ENCODE measurements at regions not wholly inside any gene's neighbourhood (a gene's known extent, or its start where the extent isn't known, plus 50 kb on each side); places are given as distances from the start of the nearest gene placed in this dataset.
"Not testable (repeated sequence)": the region's sequence is repeated elsewhere in the genome, so short reads cannot be mapped to it uniquely, and the experiment has no call there.

DNA sequence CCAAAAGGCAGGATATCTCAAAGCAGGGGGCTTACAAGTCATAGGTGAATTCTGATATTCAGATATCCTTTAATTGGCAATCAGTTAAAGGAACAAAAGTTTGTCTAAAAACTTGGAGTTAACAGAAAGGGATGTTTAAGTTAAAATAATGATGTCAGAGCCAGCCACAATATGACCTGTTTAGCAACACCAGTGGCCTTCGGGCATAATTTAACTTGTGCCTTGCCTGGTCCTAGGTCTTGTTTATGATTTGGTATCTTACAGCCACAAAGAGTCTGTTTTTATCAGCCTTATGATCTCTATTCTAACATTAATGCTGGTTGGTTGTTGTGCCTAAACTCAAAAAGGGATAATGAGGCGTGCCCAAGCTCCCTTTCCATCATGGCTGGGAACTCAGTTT, 252.9 kb downstream of the RNF152 start:
- no peaks in the 10 kb centered on the region for H3K9me3 ChIP-seq (ENCODE audit: control insufficient read depth, insufficient read depth, low read length)
- no peaks in the 10 kb centered on the region for H3K27me3 ChIP-seq (ENCODE audit: control insufficient read depth, insufficient read depth, low read length)
- CTCF ChIA-PET: interaction anchor here (1.2 kb wide), 1 partner anchor 261 kb away, joined by 5 read pairs; no protein-coding TSS in a partner anchor
- DNase-seq (ENCODE audit: low read depth, low spot score): no peak
- POLR2A ChIA-PET: no interaction called here
- no peak overlapping the region for H3K27ac ChIP-seq (ENCODE audit: low read depth, low read length)
- no peak for TF ChIP-seq CTCF (IDR thresholded peaks at IDR 0.05; ENCODE audit: low read depth, low read length)
- H3K4me3 ChIP-seq (ENCODE audit: low read depth, low read length): no peak overlapping the region

GRCh38 chr18:61637905-61638595, 254.8 kb downstream of the RNF152 start:
- POLR2A ChIA-PET: interaction anchor here (0.6 kb wide), 1 partner anchor 181 kb away, joined by 4 read pairs; no protein-coding TSS in a partner anchor
- no peak for TF ChIP-seq CTCF (IDR thresholded peaks at IDR 0.05; ENCODE audit: low read depth, low read length)
- no peak for DNase-seq (ENCODE audit: low read depth, low spot score)
- Histone ChIP-seq H3K27ac (ENCODE audit: low read depth, low read length) (no peak overlapping the region), H3K9me3 (ENCODE audit: control insufficient read depth, insufficient read depth, low read length) (no peaks in the 10 kb centered on the region), H3K4me3 (ENCODE audit: low read depth, low read length) (no peak overlapping the region), H3K27me3 (ENCODE audit: control insufficient read depth, insufficient read depth, low read length) (no peaks in the 10 kb centered on the region)
- CTCF ChIA-PET: interaction anchor here (1.0 to 2.9 kb wide), 6 partner anchors 9 to 493 kb away, joined by 4 to 11 read pairs (median 8); no protein-coding TSS in a partner anchor

DNA sequence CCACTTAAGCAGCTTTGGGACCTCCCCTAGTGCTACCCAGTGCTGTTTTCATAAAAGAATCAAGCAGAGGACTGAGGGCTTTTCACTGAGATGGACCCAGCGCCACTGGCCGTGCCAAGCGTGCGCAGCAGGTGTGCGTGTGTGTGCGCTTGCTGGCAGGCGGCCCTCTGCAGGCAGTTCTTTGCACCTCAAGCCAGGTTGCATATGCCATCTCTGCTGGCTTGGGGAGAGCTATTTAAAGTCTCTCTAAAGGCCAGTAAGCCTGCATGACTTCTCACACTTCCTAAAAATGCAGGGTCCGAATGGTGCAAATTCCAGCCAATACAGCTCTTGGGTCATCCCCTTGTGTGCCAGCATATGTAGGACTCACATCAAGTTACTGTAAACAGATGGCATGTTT, 255.5 kb downstream of the RNF152 start:
- Histone ChIP-seq H3K9me3 (ENCODE audit: control insufficient read depth, insufficient read depth, low read length) (no peaks in the 10 kb centered on the region), H3K27ac (ENCODE audit: low read depth, low read length) (no peak overlapping the region), H3K27me3 (ENCODE audit: control insufficient read depth, insufficient read depth, low read length) (no peaks in the 10 kb centered on the region), H3K4me3 (ENCODE audit: low read depth, low read length) (no peak overlapping the region)
- DNase-seq (ENCODE audit: low read depth, low spot score): no peak
- CTCF ChIA-PET: interaction anchor here (1.0 to 2.9 kb wide), 7 partner anchors 10 to 494 kb away, joined by 3 to 11 read pairs (median 8); partner anchors contain the start of gene RNF152
- TF ChIP-seq CTCF (IDR thresholded peaks at IDR 0.05; ENCODE audit: low read depth, low read length): no peak
- POLR2A ChIA-PET: interaction anchor here (0.6 kb wide), 1 partner anchor 181 kb away, joined by 4 read pairs; no protein-coding TSS in a partner anchor

- no peak overlapping the region for H3K4me3 ChIP-seq (ENCODE audit: low read depth, low read length)
- H3K27ac ChIP-seq (ENCODE audit: low read depth, low read length): no peak overlapping the region
- H3K9me3 ChIP-seq (ENCODE audit: control insufficient read depth, insufficient read depth, low read length): no peaks in the 10 kb centered on the region
- ChIA-PET POLR2A (no interaction called here), CTCF (interaction anchor here (0.6 to 2.9 kb wide), 9 partner anchors 8 to 495 kb away, joined by 3 to 11 read pairs (median 4); no protein-coding TSS in a partner anchor)
- peak; percentile 96 for TF ChIP-seq CTCF (IDR thresholded peaks at IDR 0.05; ENCODE audit: low read depth, low read length)
- no peaks in the 10 kb centered on the region for H3K27me3 ChIP-seq (ENCODE audit: control insufficient read depth, insufficient read depth, low read length)
- DNase-seq (ENCODE audit: low read depth, low spot score): peak; percentile 11
These were observed 256.8 kb downstream of the RNF152 start for GRCh38 chr18:61635901-61636528.

GRCh38 chr18:61628085-61628484, 264.7 kb downstream of the RNF152 start:
- no peaks in the 10 kb centered on the region for H3K9me3 ChIP-seq (ENCODE audit: control insufficient read depth, insufficient read depth, low read length)
- TF ChIP-seq CTCF (IDR thresholded peaks at IDR 0.05; ENCODE audit: low read depth, low read length): no peak
- H3K27ac ChIP-seq (ENCODE audit: low read depth, low read length): no peak overlapping the region
- DNase-seq (ENCODE audit: low read depth, low spot score): no peak
- ChIA-PET POLR2A (no interaction called here), CTCF (interaction anchor here (0.9 to 1.2 kb wide), 2 partner anchors 47 to 305 kb away, joined by 4 read pairs; no protein-coding TSS in a partner anchor)
- H3K4me3 ChIP-seq (ENCODE audit: low read depth, low read length): no peak overlapping the region
- no peaks in the 10 kb centered on the region for H3K27me3 ChIP-seq (ENCODE audit: control insufficient read depth, insufficient read depth, low read length)

- POLR2A ChIA-PET; CTCF ChIA-PET; DNase-seq (ENCODE audit: low read depth, low spot score); H3K9me3 ChIP-seq (ENCODE audit: control insufficient read depth, insufficient read depth, low read length); H3K27me3 ChIP-seq (ENCODE audit: control insufficient read depth, insufficient read depth, low read length); H3K27ac ChIP-seq (ENCODE audit: low read depth, low read length); H3K4me3 ChIP-seq (ENCODE audit: low read depth, low read length): not testable (repeated sequence)
These were observed 268.2 kb downstream of the RNF152 start for GRCh38 chr18:61624631-61625030.

Data from AG04450 (cell line).